Hepatocyte (in vitro differentiated cells): ENCODE measurements at regions not wholly inside any gene's neighbourhood (a gene's known extent, or its start where the extent isn't known, plus 50 kb on each side); places are given as distances from the start of the nearest gene placed in this dataset.

Source experiments
- DNase-seq: peaks from one replicate; pipeline ENCODE4 v3.0.0-alpha.2; 2016; ENCODE audit warnings: low spot score
- H2AFZ ChIP-seq: fragments of 200-600 bp; sonication (generic); 2 replicates; pipeline ENCODE4 v1.6.0; 2016; ENCODE audit warnings: antibody characterized with exemption, mild to moderate bottlenecking
- H3K27ac ChIP-seq: fragments of 200-600 bp; sonication (generic); 2 replicates; pipeline ENCODE4 v1.5.1; 2016; ENCODE audit warnings: mild to moderate bottlenecking
- H3K27me3 ChIP-seq: fragments of 200-600 bp; sonication (generic); 2 replicates; pipeline ENCODE4 v1.6.1; 2016
- H3K36me3 ChIP-seq: fragments of 200-600 bp; sonication (generic); replicated peaks from 2 replicates; pipeline ENCODE4 v1.5.1; 2016; ENCODE audit warnings: low read depth; ENCODE audit not compliant: insufficient read depth
- H3K4me1 ChIP-seq: fragments of 200-600 bp; sonication (generic); 2 replicates; pipeline ENCODE4 v1.5.1; 2016; ENCODE audit warnings: mild to moderate bottlenecking, moderate library complexity; ENCODE audit not compliant: insufficient read depth
- H3K4me2 ChIP-seq: fragments of 200-600 bp; sonication (generic); 2 replicates; pipeline ENCODE4 v1.6.0; 2016
- H3K4me3 ChIP-seq: fragments of 200-600 bp; sonication (generic); 2 replicates; pipeline ENCODE4 v1.5.1; 2016; ENCODE audit warnings: mild to moderate bottlenecking
- H3K79me2 ChIP-seq: fragments of 200-600 bp; sonication (generic); 2 replicates; pipeline ENCODE4 v1.6.0; 2017; ENCODE audit warnings: mild to moderate bottlenecking
- H3K9me2 ChIP-seq: fragments of 200-600 bp; sonication (generic); replicated peaks from 2 replicates; pipeline ENCODE4 v1.6.0; 2017; ENCODE audit warnings: mild to moderate bottlenecking; ENCODE audit not compliant: insufficient read depth
- H3K9me3 ChIP-seq: fragments of 200-600 bp; sonication (generic); 2 replicates; pipeline ENCODE4 v1.5.1; 2016; ENCODE audit warnings: low read depth, mild to moderate bottlenecking
- H4K20me1 ChIP-seq: fragments of 200-600 bp; sonication (generic); 2 replicates; pipeline ENCODE4 v1.6.0; 2016; ENCODE audit warnings: mild to moderate bottlenecking; ENCODE audit not compliant: insufficient read depth, poor library complexity, severe bottlenecking
- EZH2 ChIP-seq: fragments of 200-600 bp; sonication (generic); IDR thresholded peaks from 2 replicates; pipeline ENCODE4 v1.6.1; 2016; ENCODE audit warnings: antibody characterized with exemption, mild to moderate bottlenecking, borderline replicate concordance
- EZH2phosphoT487 ChIP-seq: fragments of 200-600 bp; sonication (generic); IDR thresholded peaks from one replicate; pipeline ENCODE4 v1.6.1; 2018; ENCODE audit warnings: antibody characterized with exemption, mild to moderate bottlenecking, low read depth, moderate library complexity; ENCODE audit not compliant: unreplicated experiment, severe bottlenecking
- WGBS: methylation state at CpG from one replicate; pipeline ENCODE4 v1.1.6; 2016; ENCODE audit warnings: low lambda C conversion rate; ENCODE audit errors: missing lambda C conversion rate; 5-methylcytosine and 5-hydroxymethylcytosine counted together
- TF ChIP-seq, protein P1 (sequence below): fragments of 200-600 bp; sonication (generic); IDR thresholded peaks from 2 replicates; pipeline ENCODE4 v1.5.1; 2016; ENCODE audit warnings: antibody characterized with exemption, mild to moderate bottlenecking; ENCODE audit not compliant: poor library complexity

DNA sequence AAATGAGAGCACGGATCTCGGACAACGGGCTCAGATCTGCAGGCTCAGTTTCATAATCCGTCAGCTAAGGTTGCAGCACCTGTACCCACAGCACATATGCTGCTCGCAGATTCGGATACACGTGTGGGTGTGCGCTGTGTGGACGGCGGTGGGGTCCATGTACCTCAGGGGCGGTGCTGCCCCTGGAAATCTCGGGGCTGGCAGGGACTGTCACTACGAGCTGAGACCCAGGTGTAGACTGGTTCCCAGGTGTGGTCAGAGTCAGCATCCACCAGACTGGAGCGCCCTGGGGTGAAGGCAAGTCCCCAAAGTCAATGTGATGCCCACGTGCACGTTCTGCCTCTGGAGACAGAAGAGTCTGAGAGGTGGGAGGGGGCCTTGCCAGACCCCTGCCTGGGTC lies 989.3 kb downstream of the BRD1 start:
- H3K4me3 ChIP-seq, result no peak overlapping the region
- no peaks in the 10 kb centered on the region for H3K79me2 ChIP-seq
- no peak overlapping the region for H2AFZ ChIP-seq
- H3K4me2 ChIP-seq, result no peak overlapping the region
- TF ChIP-seq, protein P1, sequence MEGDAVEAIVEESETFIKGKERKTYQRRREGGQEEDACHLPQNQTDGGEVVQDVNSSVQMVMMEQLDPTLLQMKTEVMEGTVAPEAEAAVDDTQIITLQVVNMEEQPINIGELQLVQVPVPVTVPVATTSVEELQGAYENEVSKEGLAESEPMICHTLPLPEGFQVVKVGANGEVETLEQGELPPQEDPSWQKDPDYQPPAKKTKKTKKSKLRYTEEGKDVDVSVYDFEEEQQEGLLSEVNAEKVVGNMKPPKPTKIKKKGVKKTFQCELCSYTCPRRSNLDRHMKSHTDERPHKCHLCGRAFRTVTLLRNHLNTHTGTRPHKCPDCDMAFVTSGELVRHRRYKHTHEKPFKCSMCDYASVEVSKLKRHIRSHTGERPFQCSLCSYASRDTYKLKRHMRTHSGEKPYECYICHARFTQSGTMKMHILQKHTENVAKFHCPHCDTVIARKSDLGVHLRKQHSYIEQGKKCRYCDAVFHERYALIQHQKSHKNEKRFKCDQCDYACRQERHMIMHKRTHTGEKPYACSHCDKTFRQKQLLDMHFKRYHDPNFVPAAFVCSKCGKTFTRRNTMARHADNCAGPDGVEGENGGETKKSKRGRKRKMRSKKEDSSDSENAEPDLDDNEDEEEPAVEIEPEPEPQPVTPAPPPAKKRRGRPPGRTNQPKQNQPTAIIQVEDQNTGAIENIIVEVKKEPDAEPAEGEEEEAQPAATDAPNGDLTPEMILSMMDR, result no peak
- TF ChIP-seq EZH2, result no peak
- H4K20me1 ChIP-seq, result no peaks in the 10 kb centered on the region
- no peaks in the 10 kb centered on the region for H3K4me1 ChIP-seq
- no peaks in the 10 kb centered on the region for H3K36me3 ChIP-seq
- no peaks in the 10 kb centered on the region for H3K9me3 ChIP-seq
- H3K27me3 ChIP-seq, result no peaks in the 10 kb centered on the region
- H3K27ac ChIP-seq, result no peak overlapping the region
- no peaks in the 10 kb centered on the region for H3K9me2 ChIP-seq
- WGBS, result 90% methylated on average over 16 of the region's 16 CpGs
- no peak for DNase-seq

DNA sequence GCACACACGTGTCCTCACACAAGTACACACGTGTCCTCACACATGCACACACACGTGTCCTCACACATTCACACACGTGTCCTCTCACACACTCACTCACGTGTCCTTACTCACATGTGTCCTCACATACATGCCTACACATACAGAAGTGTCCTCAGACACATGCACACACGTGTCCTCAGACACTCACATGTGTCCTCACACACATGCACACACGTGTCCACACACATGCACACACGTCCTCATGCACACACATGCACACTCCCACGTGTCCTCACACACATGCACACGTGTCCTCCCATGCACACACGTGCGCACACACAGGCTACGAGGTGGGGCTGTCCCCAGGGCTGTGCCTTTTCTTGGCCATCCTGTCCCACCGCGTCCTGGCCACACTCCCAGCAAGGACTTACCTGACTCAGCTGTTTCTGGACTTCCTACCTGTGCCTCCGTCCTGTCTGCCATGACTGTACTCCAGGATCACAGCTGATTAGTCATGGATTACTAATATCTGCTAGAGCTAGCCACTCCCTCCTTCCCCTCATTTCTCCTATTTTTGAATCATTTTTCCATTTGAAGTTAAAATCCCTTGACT lies 990.2 kb downstream of the BRD1 start:
- no peaks in the 10 kb centered on the region for H3K27me3 ChIP-seq
- H3K4me1 ChIP-seq, result no peaks in the 10 kb centered on the region
- H3K4me3 ChIP-seq, result no peak overlapping the region
- H3K27ac ChIP-seq, result no peak overlapping the region
- no peaks in the 10 kb centered on the region for H3K9me2 ChIP-seq
- H3K9me3 ChIP-seq, result no peaks in the 10 kb centered on the region
- no peaks in the 10 kb centered on the region for H3K36me3 ChIP-seq
- H3K4me2 ChIP-seq, result no peak overlapping the region
- WGBS, result 85% methylated on average over 16 of the region's 16 CpGs
- H2AFZ ChIP-seq, result no peak overlapping the region
- TF ChIP-seq, protein P1, result no peak
- TF ChIP-seq EZH2 (no peak), EZH2phosphoT487 (no peak)
- DNase-seq, result no peak
- H4K20me1 ChIP-seq, result no peaks in the 10 kb centered on the region
- no peaks in the 10 kb centered on the region for H3K79me2 ChIP-seq

DNA sequence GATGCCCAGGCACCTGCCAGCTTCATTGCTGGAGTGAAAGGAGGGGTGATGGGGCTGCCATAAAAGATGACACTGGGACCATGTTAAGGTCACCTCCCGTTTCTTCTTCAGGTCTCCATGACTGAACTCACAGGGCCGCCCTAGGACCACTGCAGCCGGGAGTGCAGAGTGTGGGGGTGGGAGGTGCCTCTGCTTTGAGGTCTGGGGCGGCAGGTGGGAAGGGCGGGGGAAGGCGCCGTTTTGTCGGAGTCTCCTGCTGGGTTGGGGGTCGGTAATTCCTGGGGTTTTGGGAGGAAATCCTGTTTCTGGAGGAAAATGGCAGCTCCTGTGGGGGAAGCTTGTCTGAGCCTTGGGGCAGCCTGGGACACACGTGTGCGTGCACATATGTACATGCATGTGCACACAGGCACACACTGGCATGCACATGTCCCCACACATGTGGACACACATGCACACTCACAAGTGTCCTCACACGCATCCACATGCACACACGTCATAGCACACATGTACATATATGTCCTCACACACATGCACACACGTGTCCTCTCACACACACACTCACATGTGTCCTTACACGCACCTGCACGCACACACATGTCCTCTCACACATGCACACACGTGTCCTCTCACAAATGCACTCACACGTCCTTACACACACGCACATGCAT lies 990.9 kb downstream of the BRD1 start:
- Histone ChIP-seq H3K4me3 (no peak overlapping the region), H3K27ac (no peak overlapping the region), H4K20me1 (no peaks in the 10 kb centered on the region), H3K79me2 (no peaks in the 10 kb centered on the region), H3K9me2 (no peaks in the 10 kb centered on the region), H3K36me3 (no peaks in the 10 kb centered on the region), H3K4me2 (no peak overlapping the region), H2AFZ (no peak overlapping the region), H3K9me3 (no peaks in the 10 kb centered on the region), H3K4me1 (no peaks in the 10 kb centered on the region), H3K27me3 (no peaks in the 10 kb centered on the region)
- 91% methylated on average over 19 of the region's 19 CpGs for WGBS
- no peak for DNase-seq
- TF ChIP-seq EZH2 (no peak), EZH2phosphoT487 (no peak)
- TF ChIP-seq, protein P1, result no peak
